Lung (tissue), 11 donors: ENCODE measurements at regions not wholly inside any gene's neighbourhood (a gene's known extent, or its start where the extent isn't known, plus 50 kb on each side); places are given as distances from the start of the nearest gene placed in this dataset.

Experiments
- ATAC-seq: fragments of 200-7000 bp; cut with Tn5 transposase; one replicate; pipeline ENCODE4 v1.9.1; 2020; ENCODE audit warnings: moderate number of reproducible peaks; ENCODE audit not compliant: insufficient read depth, low FRiP score
- DNase-seq, 3 donors: peaks; one replicate each; pipeline ENCODE4 v3.0.0-alpha.2; 2013 to 2017
- H3K27ac ChIP-seq, 2 donors: one replicate each; pipeline ENCODE4 v1.5.1; 2013; ENCODE audit warnings: mild to moderate bottlenecking in 2 of 2, moderate library complexity in 2 of 2, control low read depth in 1 of 2, inconsistent platforms in 1 of 2, low read depth in 1 of 2, low read length in 1 of 2
- H3K27me3 ChIP-seq, 3 donors: one replicate each; pipeline ENCODE4 v1.5.1; 2013; ENCODE audit warnings: low read length in 2 of 3; ENCODE audit not compliant: control insufficient read depth in 3 of 3, insufficient read depth in 3 of 3
- H3K36me3 ChIP-seq, 4 donors: one replicate each; pipeline ENCODE4 v1.5.1; 2013; ENCODE audit warnings: low read length in 4 of 4, mild to moderate bottlenecking in 1 of 4, moderate library complexity in 1 of 4; ENCODE audit not compliant: control insufficient read depth in 4 of 4, insufficient read depth in 4 of 4
- H3K4me1 ChIP-seq, 5 donors: one replicate each; pipeline ENCODE4 v1.5.1; 2013; ENCODE audit warnings: low read length in 5 of 5, mild to moderate bottlenecking in 2 of 5, moderate library complexity in 1 of 5; ENCODE audit not compliant: control insufficient read depth in 5 of 5, insufficient read depth in 5 of 5
- H3K4me3 ChIP-seq: one replicate; pipeline ENCODE4 v1.5.1; 2013; ENCODE audit warnings: mild to moderate bottlenecking, control low read depth, moderate library complexity
- H3K9ac ChIP-seq, 2 donors: one replicate each; pipeline ENCODE4 v1.5.1; 2013; ENCODE audit warnings: low read length in 2 of 2, control low read depth in 1 of 2; ENCODE audit not compliant: insufficient read depth in 1 of 2
- H3K9me3 ChIP-seq, 4 donors: one replicate each; pipeline ENCODE4 v1.5.1; 2013; ENCODE audit warnings: low read length in 3 of 4, mild to moderate bottlenecking in 1 of 4, moderate library complexity in 1 of 4; ENCODE audit not compliant: control insufficient read depth in 4 of 4, insufficient read depth in 3 of 4
- WGBS, 2 donors: extraction: QIAGEN DNeasy Blood & Tissue Kit; methylation state at CpG; one replicate each; pipeline ENCODE4 v1.1.7; 2013; 5-methylcytosine and 5-hydroxymethylcytosine counted together
- TF ChIP-seq, protein P1 (sequence below): IDR thresholded peaks from 2 replicates; pipeline ENCODE4 v1.5.1; 2012; ENCODE audit warnings: mild to moderate bottlenecking; ENCODE audit errors: control extremely low read depth, extremely low read depth
- donor health status: control.
- donor health status: control.
- donor health status: Bipolar disorder and iron deficiency.
- donor health status: healthy.
- donor health status: DM: yes; HTN: yes; CAD: no.

DNA sequence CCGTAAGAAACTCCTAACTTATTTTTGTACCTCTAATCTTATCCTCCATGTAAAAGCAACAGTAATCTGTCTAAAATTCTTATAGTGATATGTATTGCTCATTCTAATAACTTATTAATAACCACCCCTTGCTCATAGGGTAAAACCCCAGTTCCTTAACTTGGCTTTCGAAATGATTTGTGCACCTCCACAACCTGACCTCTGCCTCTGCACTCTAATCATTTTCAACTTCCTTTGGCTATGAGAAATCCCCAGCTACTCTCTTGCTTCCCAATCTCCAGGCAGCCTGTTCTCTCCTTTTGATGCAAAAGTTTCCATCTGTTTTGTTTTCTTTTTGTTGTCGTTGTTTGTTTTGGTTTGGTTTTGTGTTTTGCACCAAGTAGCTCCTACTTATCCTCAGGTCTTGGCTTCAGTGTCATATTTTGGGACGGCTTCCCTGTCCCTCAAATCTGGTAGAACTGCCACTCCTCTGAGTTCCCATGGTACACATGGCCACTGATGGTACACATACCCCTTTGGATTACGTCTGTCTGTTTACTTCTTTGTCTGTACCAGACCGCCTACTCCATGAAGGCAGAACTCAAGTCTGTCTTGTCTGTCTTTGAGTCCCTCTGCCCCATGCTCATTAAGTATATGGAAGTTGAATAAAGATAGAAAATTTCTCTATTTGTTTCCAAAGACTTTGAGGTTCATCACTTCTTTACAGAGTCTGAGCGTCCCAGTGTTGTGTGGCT, 105.6 kb upstream of the TGFBR2 start:
- Histone ChIP-seq H3K4me1 (peaks cover 0 to 6% (median 0%) of the 10 kb centered on the region in 5 donors), H3K27me3 (no peaks in the 10 kb centered on the region), H3K9me3 (no peaks in the 10 kb centered on the region), H3K27ac (no peak overlapping the region), H3K4me3 (no peak overlapping the region), H3K9ac (no peak overlapping the region), H3K36me3 (no peaks in the 10 kb centered on the region)
- TF ChIP-seq, protein P1, sequence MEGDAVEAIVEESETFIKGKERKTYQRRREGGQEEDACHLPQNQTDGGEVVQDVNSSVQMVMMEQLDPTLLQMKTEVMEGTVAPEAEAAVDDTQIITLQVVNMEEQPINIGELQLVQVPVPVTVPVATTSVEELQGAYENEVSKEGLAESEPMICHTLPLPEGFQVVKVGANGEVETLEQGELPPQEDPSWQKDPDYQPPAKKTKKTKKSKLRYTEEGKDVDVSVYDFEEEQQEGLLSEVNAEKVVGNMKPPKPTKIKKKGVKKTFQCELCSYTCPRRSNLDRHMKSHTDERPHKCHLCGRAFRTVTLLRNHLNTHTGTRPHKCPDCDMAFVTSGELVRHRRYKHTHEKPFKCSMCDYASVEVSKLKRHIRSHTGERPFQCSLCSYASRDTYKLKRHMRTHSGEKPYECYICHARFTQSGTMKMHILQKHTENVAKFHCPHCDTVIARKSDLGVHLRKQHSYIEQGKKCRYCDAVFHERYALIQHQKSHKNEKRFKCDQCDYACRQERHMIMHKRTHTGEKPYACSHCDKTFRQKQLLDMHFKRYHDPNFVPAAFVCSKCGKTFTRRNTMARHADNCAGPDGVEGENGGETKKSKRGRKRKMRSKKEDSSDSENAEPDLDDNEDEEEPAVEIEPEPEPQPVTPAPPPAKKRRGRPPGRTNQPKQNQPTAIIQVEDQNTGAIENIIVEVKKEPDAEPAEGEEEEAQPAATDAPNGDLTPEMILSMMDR = no peak
- ATAC-seq = no peak
- DNase-seq = no peak
- 94 to 96% methylated on average over 7 of the region's 7 CpGs for WGBS, 2 donors

DNA sequence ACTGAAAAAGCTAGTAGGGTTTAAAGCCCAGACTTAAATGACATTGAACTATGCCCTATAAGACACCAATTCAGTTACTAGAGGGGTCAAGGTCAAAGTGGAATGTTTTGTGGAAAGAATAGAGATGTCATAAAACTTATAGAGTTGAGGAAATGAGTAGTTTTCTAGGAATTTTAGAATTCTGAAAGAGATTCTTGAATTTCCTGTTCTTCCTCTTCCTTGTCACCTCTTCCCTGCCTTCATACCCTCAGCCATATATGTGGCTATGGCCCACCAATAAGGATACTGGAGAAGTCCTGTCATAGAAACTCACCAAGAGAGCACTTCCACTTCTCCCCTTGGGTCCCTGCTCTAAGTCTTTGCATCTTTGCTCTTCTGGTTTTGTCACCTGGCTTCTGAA, 104.9 kb upstream of the TGFBR2 start:
- no peak for DNase-seq
- TF ChIP-seq, protein P1 = no peak
- H3K4me3 ChIP-seq = no peak overlapping the region
- H3K36me3 ChIP-seq = no peaks in the 10 kb centered on the region
- no peaks in the 10 kb centered on the region for H3K9me3 ChIP-seq
- H3K27ac ChIP-seq = no peak overlapping the region
- no peaks in the 10 kb centered on the region for H3K27me3 ChIP-seq
- H3K9ac ChIP-seq = no peak overlapping the region
- peaks cover 0 to 6% (median 0%) of the 10 kb centered on the region in 5 donors for H3K4me1 ChIP-seq
- ATAC-seq = no peak

DNA sequence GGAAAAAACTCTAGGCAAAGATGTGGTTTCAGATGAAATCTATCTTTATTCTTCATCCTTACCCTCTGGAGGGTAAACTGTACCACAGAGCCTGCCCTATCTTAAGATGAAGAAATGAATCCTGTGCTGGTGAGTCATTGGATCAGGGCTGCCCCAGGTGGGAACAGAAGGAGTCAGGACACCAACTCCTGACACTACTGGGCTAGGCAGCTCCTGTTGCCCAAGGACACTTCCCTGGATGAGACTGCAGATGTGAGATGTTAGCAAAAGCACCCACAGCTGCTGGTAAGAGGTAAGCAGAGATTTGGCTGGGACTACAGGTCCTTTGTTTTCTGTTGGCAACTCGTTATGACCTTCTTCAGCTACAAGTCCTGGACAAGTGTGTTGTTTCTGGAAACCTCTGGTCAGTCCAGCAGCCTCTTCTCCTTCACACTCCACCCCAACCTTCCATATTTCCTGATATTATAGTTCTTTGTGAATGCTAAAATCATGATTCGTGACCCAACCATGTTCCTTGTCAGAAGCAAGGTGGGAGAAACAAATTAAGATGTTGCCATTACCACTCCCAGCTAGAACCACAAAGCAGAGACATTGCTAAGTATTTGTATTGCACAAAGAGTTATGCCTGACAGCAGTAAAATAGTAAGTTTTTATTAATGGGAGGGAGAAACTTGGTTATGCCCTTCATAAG, 104.2 kb upstream of the TGFBR2 start:
- WGBS, 2 donors = 82 to 85% methylated on average over 2 of the region's 2 CpGs
- Histone ChIP-seq H3K4me3 (no peak overlapping the region), H3K36me3 (no peaks in the 10 kb centered on the region), H3K9ac (no peak overlapping the region), H3K27ac (no peak overlapping the region), H3K4me1 (peaks cover 0 to 6% (median 0%) of the 10 kb centered on the region in 5 donors), H3K27me3 (no peaks in the 10 kb centered on the region), H3K9me3 (no peaks in the 10 kb centered on the region)
- no peak for ATAC-seq
- TF ChIP-seq, protein P1 = no peak
- DNase-seq = no peak

DNA sequence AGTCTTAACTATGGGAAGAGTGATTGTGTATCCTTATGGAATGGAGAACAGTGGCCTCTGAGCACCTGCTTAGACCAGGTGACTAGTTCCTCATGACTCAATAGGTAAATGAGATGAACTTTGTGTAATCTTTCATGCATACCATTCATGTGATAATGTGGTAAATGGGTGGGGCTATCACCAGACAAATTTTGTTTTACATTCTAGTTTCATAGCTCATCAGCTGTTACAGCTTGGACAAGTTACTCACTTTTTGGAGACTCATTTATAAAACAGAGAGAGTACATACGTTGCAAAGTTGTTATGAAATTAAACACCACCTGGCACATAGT, 103.7 kb upstream of the TGFBR2 start:
- H3K9ac ChIP-seq = no peak overlapping the region
- no peak overlapping the region for H3K4me3 ChIP-seq
- WGBS, 2 donors = 94 to 96% methylated on average over 1 of the region's 1 CpG
- no peaks in the 10 kb centered on the region for H3K27me3 ChIP-seq
- TF ChIP-seq, protein P1 = no peak
- DNase-seq = no peak
- H3K9me3 ChIP-seq = no peaks in the 10 kb centered on the region
- ATAC-seq = no peak
- H3K36me3 ChIP-seq = no peaks in the 10 kb centered on the region
- no peak overlapping the region for H3K27ac ChIP-seq
- H3K4me1 ChIP-seq = peaks cover 0 to 6% (median 0%) of the 10 kb centered on the region in 5 donors
